HEK293T (cell line): ENCODE measurements at regions not wholly inside any gene's neighbourhood (a gene's known extent, or its start where the extent isn't known, plus 50 kb on each side); places are given as distances from the start of the nearest gene placed in this dataset.

ENCODE experiments used
- BHLHE40 ChIP-seq: fragments of 450-650 bp; IDR thresholded peaks from 2 replicates; pipeline ENCODE4 v1.6.1; 2016; ENCODE audit warnings: mild to moderate bottlenecking, moderate library complexity, borderline replicate concordance
- FOXA1 ChIP-seq: fragments of 450-650 bp; IDR thresholded peaks from 2 replicates; pipeline ENCODE4 v1.6.1; 2016; ENCODE audit warnings: mild to moderate bottlenecking
- HDGF ChIP-seq: fragments of 450-650 bp; IDR thresholded peaks from 2 replicates; pipeline ENCODE4 v1.6.1; 2017; ENCODE audit warnings: antibody characterized with exemption, borderline replicate concordance
- L3MBTL2 ChIP-seq: fragments of 450-650 bp; conservative IDR thresholded peaks from 2 replicates; pipeline ENCODE4 v1.6.1; 2016; ENCODE audit warnings: mild to moderate bottlenecking
- SP1 ChIP-seq: fragments of 450-650 bp; IDR thresholded peaks from 2 replicates; pipeline ENCODE4 v1.6.1; 2017
- SUZ12 ChIP-seq: fragments of 450-650 bp; IDR thresholded peaks from 2 replicates; pipeline ENCODE4 v1.6.1; 2016; ENCODE audit warnings: mild to moderate bottlenecking

DNA sequence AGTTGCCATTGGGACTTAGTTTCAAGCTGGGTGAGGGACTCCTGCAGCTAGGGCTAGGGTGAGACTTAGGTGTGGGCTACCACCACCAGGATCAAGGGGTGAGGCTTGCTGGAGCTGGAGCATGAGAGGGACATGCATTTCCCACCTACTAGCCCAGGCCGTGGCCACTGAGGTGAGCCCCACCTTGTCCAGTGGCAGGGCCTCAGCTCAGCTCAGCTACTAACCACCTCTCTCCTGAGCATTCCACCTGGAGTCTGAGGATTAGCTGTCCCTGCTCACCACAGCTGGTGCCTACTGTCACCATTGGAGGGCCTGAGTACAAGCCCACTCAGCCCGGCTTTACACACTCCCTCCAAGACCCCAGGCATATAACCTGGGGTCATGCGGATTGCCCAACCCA lies 62.6 kb upstream of the MAGEH1 start:
- no peak for TF ChIP-seq HDGF
- no peak for TF ChIP-seq FOXA1
- TF ChIP-seq L3MBTL2 = no peak
- no peak for TF ChIP-seq SUZ12
- TF ChIP-seq SP1 = no peak
- no peak for TF ChIP-seq BHLHE40
